ENCODE measurements at regions not wholly inside any gene's neighbourhood (a gene's known extent, or its start where the extent isn't known, plus 50 kb on each side); places are given as distances from the start of the nearest gene placed in this dataset.

DNA sequence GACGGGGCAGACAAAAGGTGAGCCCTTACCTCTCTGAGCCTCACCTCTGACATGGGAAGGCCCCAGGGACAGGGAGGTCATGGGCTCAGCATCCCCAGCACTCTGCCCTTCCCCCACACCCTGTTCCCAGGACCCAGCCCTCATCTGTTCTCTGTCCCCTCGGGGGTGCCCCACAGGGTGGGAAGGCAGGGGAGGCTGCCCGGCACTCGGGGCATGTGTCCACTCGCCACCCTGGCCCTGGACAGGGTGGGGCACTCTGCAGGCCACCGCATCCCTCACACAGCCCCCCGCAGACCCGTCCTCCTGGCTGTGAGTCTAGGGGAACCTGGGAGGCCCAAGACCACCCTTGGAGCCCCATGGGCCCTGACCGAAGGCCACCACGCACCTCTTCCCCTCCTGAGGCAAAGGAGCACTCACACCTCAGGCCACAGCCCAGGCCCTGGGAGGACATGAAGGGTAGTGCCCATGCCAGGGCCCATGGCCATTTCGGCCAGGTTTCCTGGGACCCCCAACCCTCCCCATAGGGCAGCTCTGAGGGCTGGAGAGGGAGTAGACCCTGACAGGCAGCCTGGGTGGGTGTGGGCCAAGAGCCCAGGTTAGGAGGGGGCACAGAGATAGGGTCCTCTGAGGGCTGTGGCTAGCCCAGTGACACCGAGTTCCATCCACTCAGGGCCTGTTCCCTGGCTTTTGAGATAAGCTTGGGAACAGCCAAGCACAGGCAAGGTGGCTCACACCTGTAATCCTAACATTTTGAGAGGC lies 193.1 kb downstream of the IGLL1 start:
- Histone ChIP-seq H3K36me3 (ENCODE audit: control insufficient read depth in 4 of 4, insufficient read depth in 4 of 4, low read length in 3 of 4) (no peaks in the 10 kb centered on the region), H3K27ac (ENCODE audit: insufficient read depth in 1 of 2, low read depth in 1 of 2, low read length in 2 of 2, poor library complexity in 1 of 2, severe bottlenecking in 2 of 2) (no peak overlapping the region), H3K9me3 (ENCODE audit: control extremely low read depth in 1 of 5, control insufficient read depth in 4 of 5, insufficient read depth in 2 of 5, low read depth in 1 of 5, low read length in 4 of 5) (no peaks in the 10 kb centered on the region), H3K4me3 (ENCODE audit: control insufficient read depth in 1 of 7, extremely low read depth in 1 of 7, insufficient read depth in 4 of 7, low read depth in 2 of 7, low read length in 6 of 7) (no peak overlapping the region), H3K27me3 (replicated peaks in 2 of 5; ENCODE audit: control insufficient read depth in 4 of 5, insufficient read depth in 5 of 5, low read length in 4 of 5) (no peaks in the 10 kb centered on the region), H3K4me1 (ENCODE audit: control extremely low read depth in 1 of 4, control insufficient read depth in 4 of 4, insufficient read depth in 4 of 4, low read length in 3 of 4) (peaks cover 0 to 29% (median 22%) of the 10 kb centered on the region in 4 experiments)
- POLR2A ChIA-PET, result no interaction called here
- CTCF ChIA-PET, result interaction anchor here (0.7 to 1.5 kb wide), 6 partner anchors 10 to 204 kb away, joined by 3 to 6 read pairs (median 3); no protein-coding TSS in a partner anchor
- DNase-seq, result no peak
- 91% methylated on average over 7 of the region's 12 CpGs for WGBS (ENCODE audit: insufficient coverage)

DNA sequence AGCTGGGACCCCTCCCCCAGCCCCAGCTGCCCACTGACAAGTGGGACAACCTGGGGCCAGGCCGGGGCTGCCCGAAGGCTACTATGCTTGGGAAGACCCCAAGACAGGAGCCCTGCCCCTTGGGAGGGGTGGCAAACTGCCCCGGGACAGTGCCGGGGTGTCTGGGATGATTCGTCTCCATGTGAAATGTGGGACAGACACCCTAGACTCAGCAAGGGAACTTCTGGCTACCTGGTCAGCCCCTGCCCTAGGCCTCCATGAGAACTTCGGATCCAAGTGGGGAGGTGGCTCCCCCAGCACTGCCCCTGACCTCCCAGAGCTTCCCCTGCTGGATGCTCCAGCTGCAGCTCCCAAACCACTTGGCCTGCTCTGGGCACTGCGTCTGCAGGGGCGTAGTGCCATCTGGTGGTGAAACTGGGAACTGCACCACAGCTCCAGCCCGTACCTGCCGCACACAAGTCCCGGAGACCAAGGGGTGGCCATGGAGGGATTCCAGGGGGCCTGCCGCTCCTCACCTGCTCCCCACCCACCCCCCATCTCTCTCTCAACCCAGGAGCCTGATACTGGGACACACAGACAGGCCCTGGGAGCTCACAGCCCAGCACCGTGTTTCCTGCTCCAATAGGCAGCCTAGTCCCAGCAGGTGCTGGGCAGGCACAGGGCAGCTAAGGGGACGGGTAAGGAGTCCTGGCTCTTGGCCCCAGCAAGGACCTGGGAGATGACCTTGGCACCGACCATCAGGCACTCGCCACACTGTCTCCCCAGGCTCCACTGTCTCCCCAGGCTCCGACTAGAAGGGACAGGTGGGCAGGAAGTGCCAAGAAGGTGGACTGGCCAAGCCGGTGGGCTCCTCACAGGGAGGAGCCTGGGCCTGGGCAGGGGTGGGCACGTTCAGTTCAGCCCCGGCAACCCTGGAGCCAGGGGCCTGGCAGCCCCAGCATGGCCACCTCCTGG lies 194.1 kb downstream of the IGLL1 start:
- H3K27me3 ChIP-seq (replicated peaks in 2 of 5; ENCODE audit: control insufficient read depth in 4 of 5, insufficient read depth in 5 of 5, low read length in 4 of 5), result no peaks in the 10 kb centered on the region
- no peak overlapping the region for H3K4me3 ChIP-seq (ENCODE audit: control insufficient read depth in 1 of 7, extremely low read depth in 1 of 7, insufficient read depth in 4 of 7, low read depth in 2 of 7, low read length in 6 of 7)
- peaks cover 0 to 29% (median 22%) of the 10 kb centered on the region in 4 experiments for H3K4me1 ChIP-seq (ENCODE audit: control extremely low read depth in 1 of 4, control insufficient read depth in 4 of 4, insufficient read depth in 4 of 4, low read length in 3 of 4)
- ChIA-PET POLR2A (interaction anchor here (0.7 kb wide), 1 partner anchor 110 kb away, joined by 3 read pairs; no protein-coding TSS in a partner anchor), CTCF (interaction anchor here (0.6 to 1.6 kb wide), 23 partner anchors 9 to 466 kb away, joined by 3 to 10 read pairs (median 4); no protein-coding TSS in a partner anchor)
- WGBS (ENCODE audit: insufficient coverage), result 55% methylated on average over 15 of the region's 20 CpGs
- peak; percentile 78 to 88 (median 81) for DNase-seq
- H3K36me3 ChIP-seq (ENCODE audit: control insufficient read depth in 4 of 4, insufficient read depth in 4 of 4, low read length in 3 of 4), result no peaks in the 10 kb centered on the region
- H3K9me3 ChIP-seq (ENCODE audit: control extremely low read depth in 1 of 5, control insufficient read depth in 4 of 5, insufficient read depth in 2 of 5, low read depth in 1 of 5, low read length in 4 of 5), result no peaks in the 10 kb centered on the region
- H3K27ac ChIP-seq (ENCODE audit: insufficient read depth in 1 of 2, low read depth in 1 of 2, low read length in 2 of 2, poor library complexity in 1 of 2, severe bottlenecking in 2 of 2), result no peak overlapping the region

DNA sequence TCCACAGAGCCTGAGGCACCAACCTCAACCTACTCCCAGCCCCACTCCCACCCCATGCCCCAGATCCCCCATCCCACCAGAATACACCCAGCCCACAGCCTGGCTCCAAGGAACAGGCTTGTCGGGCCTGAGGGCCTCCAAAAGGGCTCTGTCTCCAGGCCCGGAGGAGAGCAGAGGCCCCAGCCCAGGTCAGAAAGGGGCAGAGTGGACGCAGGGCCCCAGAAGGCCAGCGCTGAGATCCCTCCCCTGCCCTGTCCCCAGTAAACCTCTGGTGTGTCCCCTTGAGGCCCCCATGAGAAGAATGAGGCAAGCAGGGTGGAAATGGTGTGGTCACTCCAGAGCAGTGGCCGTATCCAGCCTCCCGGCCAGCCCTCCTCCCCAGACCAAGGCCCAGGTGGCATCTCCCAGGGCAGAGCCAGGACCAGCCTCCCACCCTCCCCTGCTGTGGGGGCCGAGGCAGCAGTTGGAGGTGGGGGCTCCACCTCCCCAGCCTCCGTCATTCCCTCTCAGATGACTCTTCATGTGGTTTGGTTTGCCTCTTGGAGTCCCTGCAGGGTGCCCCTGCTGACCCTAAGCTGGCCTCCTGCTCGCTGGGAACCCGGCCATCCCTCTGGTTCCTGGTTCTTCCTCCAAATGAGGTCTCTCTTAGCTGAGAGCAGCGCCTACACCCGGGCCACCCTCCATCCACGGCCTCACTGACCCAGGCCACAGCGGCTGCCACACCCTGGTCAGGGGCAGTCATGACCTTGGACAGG lies 195.0 kb downstream of the IGLL1 start:
- Histone ChIP-seq H3K4me1 (ENCODE audit: control extremely low read depth in 1 of 4, control insufficient read depth in 4 of 4, insufficient read depth in 4 of 4, low read length in 3 of 4) (peaks cover 0 to 29% (median 22%) of the 10 kb centered on the region in 4 experiments), H3K36me3 (ENCODE audit: control insufficient read depth in 4 of 4, insufficient read depth in 4 of 4, low read length in 3 of 4) (no peaks in the 10 kb centered on the region), H3K27ac (ENCODE audit: insufficient read depth in 1 of 2, low read depth in 1 of 2, low read length in 2 of 2, poor library complexity in 1 of 2, severe bottlenecking in 2 of 2) (no peak overlapping the region), H3K9me3 (ENCODE audit: control extremely low read depth in 1 of 5, control insufficient read depth in 4 of 5, insufficient read depth in 2 of 5, low read depth in 1 of 5, low read length in 4 of 5) (no peaks in the 10 kb centered on the region), H3K4me3 (ENCODE audit: control insufficient read depth in 1 of 7, extremely low read depth in 1 of 7, insufficient read depth in 4 of 7, low read depth in 2 of 7, low read length in 6 of 7) (no peak overlapping the region), H3K27me3 (replicated peaks in 2 of 5; ENCODE audit: control insufficient read depth in 4 of 5, insufficient read depth in 5 of 5, low read length in 4 of 5) (no peaks in the 10 kb centered on the region)
- DNase-seq, result no peak
- ChIA-PET CTCF (interaction anchor here (0.6 to 1.9 kb wide), 23 partner anchors 8 to 466 kb away, joined by 3 to 10 read pairs (median 4); no protein-coding TSS in a partner anchor), POLR2A (interaction anchor here (0.7 kb wide), 1 partner anchor 111 kb away, joined by 3 read pairs; no protein-coding TSS in a partner anchor)
- WGBS (ENCODE audit: insufficient coverage), result 91% methylated on average over 9 of the region's 14 CpGs

DNA sequence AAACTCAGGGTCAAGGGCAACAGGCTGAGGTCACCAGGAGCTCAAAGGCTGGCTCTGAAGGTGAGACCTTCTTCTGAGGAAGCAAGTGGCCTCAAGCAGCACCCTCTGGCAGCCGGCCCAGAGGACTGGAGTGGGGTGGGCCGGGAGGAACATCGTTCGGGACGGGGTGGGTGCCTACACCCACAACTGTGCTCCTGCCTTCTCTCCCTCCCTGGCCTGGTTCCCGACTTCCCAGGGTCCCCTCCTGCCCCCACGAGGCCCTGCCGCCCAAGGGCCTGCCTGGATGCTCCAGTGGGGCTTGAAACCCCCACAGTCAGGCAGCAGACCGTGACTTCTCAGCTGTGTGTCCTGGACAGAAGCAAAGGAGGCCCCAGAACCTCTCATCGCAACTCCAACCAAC lies 195.7 kb downstream of the IGLL1 start:
- Histone ChIP-seq H3K9me3 (ENCODE audit: control extremely low read depth in 1 of 5, control insufficient read depth in 4 of 5, insufficient read depth in 2 of 5, low read depth in 1 of 5, low read length in 4 of 5) (no peaks in the 10 kb centered on the region), H3K27ac (ENCODE audit: insufficient read depth in 1 of 2, low read depth in 1 of 2, low read length in 2 of 2, poor library complexity in 1 of 2, severe bottlenecking in 2 of 2) (no peak overlapping the region), H3K27me3 (replicated peaks in 2 of 5; ENCODE audit: control insufficient read depth in 4 of 5, insufficient read depth in 5 of 5, low read length in 4 of 5) (no peaks in the 10 kb centered on the region), H3K4me3 (ENCODE audit: control insufficient read depth in 1 of 7, extremely low read depth in 1 of 7, insufficient read depth in 4 of 7, low read depth in 2 of 7, low read length in 6 of 7) (peak overlapping the region in 3 of 7 experiments; percentile 5 to 26 (median 10)), H3K36me3 (ENCODE audit: control insufficient read depth in 4 of 4, insufficient read depth in 4 of 4, low read length in 3 of 4) (no peaks in the 10 kb centered on the region), H3K4me1 (ENCODE audit: control extremely low read depth in 1 of 4, control insufficient read depth in 4 of 4, insufficient read depth in 4 of 4, low read length in 3 of 4) (peaks cover 0 to 29% (median 22%) of the 10 kb centered on the region in 4 experiments)
- no peak for DNase-seq
- WGBS (ENCODE audit: insufficient coverage), result 56% methylated on average over 7 of the region's 10 CpGs
- CTCF ChIA-PET, result interaction anchor here (1.0 to 1.9 kb wide), 2 partner anchors 39 to 70 kb away, joined by 3 to 5 read pairs; no protein-coding TSS in a partner anchor
- POLR2A ChIA-PET, result no interaction called here

DNA sequence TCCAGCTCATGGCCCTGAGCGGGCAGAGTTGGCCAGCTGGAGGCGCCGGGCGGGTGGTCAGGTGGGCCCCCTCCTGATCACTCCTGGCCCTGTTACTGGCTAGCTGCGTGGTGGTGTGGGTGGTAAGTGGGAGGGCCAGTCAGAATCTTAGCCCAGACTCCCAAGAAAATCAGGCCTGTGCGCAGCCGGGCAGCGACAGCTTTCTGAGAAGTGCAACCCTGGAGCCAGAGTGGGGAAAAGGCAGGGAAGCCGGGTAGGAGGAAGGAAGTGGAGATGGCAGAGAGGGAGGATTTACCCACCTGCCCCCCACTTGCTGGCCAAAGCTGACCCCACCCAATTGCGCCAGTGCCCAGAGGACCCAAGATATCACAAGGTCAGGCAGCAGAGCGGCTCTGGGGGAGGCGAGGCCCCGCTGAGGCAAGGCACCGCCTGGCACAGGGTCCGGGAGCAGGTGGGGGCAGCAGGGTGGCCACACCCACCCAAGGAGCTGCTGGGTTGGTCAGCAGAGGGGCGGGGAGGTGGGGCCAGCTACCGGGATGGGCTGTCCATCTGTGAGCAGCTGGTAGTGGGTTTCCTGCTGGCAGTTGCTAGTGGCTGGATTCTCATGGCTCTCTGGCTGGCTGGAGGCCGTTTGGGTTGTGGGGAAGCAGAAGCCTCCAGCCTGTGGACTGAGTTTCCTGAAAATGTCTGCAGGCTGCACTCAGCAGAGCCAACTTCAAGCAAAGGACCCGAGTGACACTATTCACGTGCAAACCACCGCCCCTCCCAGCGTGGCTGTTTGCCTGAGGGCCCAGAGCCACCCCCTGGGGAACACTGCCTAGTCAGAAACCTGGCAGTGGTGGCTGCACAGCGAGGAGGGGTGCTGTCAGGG lies 196.4 kb downstream of the IGLL1 start:
- no peaks in the 10 kb centered on the region for H3K36me3 ChIP-seq (ENCODE audit: control insufficient read depth in 4 of 4, insufficient read depth in 4 of 4, low read length in 3 of 4)
- CTCF ChIA-PET, result interaction anchor here (1.0 to 1.9 kb wide), 4 partner anchors 38 to 87 kb away, joined by 3 to 5 read pairs (median 4); no protein-coding TSS in a partner anchor
- POLR2A ChIA-PET, result no interaction called here
- DNase-seq, result peak; percentile 38 to 91 (median 84)
- no peaks in the 10 kb centered on the region for H3K27me3 ChIP-seq (replicated peaks in 2 of 5; ENCODE audit: control insufficient read depth in 4 of 5, insufficient read depth in 5 of 5, low read length in 4 of 5)
- H3K4me3 ChIP-seq (ENCODE audit: control insufficient read depth in 1 of 7, extremely low read depth in 1 of 7, insufficient read depth in 4 of 7, low read depth in 2 of 7, low read length in 6 of 7), result peak overlapping the region in 2 of 7 experiments; percentile 19 to 26
- 35% methylated on average over 12 of the region's 23 CpGs for WGBS (ENCODE audit: insufficient coverage)
- no peaks in the 10 kb centered on the region for H3K9me3 ChIP-seq (ENCODE audit: control extremely low read depth in 1 of 5, control insufficient read depth in 4 of 5, insufficient read depth in 2 of 5, low read depth in 1 of 5, low read length in 4 of 5)
- peaks cover 0 to 29% (median 22%) of the 10 kb centered on the region in 4 experiments for H3K4me1 ChIP-seq (ENCODE audit: control extremely low read depth in 1 of 4, control insufficient read depth in 4 of 4, insufficient read depth in 4 of 4, low read length in 3 of 4)
- no peak overlapping the region for H3K27ac ChIP-seq (ENCODE audit: insufficient read depth in 1 of 2, low read depth in 1 of 2, low read length in 2 of 2, poor library complexity in 1 of 2, severe bottlenecking in 2 of 2)

Data from common myeloid progenitor, CD34-positive (primary cell).